Neural crest cell (in vitro differentiated cells): ENCODE measurements at regions not wholly inside any gene's neighbourhood (a gene's known extent, or its start where the extent isn't known, plus 50 kb on each side); places are given as distances from the start of the nearest gene placed in this dataset.

ENCODE experiments used
- DNase-seq: peaks from one replicate; pipeline ENCODE4 v3.0.0; 2021; ENCODE audit warnings: low read depth, mixed read lengths, low spot score
- H3K27ac Mint-ChIP-seq: one replicate; pipeline ENCODE4 v1.8.0; 2021; ENCODE audit warnings: mild to moderate bottlenecking, mixed read lengths; ENCODE audit not compliant: unreplicated experiment
- H3K27me3 Mint-ChIP-seq: 2 replicates; pipeline ENCODE4 v1.8.0; 2021; ENCODE audit warnings: low read depth, mild to moderate bottlenecking, mixed read lengths
- H3K36me3 Mint-ChIP-seq: 2 replicates; pipeline ENCODE4 v1.8.0; 2021; ENCODE audit warnings: low read depth, mild to moderate bottlenecking, mixed read lengths
- H3K4me1 Mint-ChIP-seq: 2 replicates; pipeline ENCODE4 v1.8.0; 2021; ENCODE audit warnings: mixed read lengths
- H3K4me3 Mint-ChIP-seq: one replicate; pipeline ENCODE4 v1.8.0; 2021; ENCODE audit warnings: mild to moderate bottlenecking, mixed read lengths
- H3K9me3 Mint-ChIP-seq: 2 replicates; pipeline ENCODE4 v1.8.0; 2021; ENCODE audit warnings: mixed read lengths
- TF ChIP-seq, protein P1 (sequence below): fragments of 200-600 bp; sonication (generic); conservative IDR thresholded peaks from 2 replicates; pipeline ENCODE4 v1.5.0; 2021; ENCODE audit warnings: antibody characterized with exemption, mild to moderate bottlenecking

DNA sequence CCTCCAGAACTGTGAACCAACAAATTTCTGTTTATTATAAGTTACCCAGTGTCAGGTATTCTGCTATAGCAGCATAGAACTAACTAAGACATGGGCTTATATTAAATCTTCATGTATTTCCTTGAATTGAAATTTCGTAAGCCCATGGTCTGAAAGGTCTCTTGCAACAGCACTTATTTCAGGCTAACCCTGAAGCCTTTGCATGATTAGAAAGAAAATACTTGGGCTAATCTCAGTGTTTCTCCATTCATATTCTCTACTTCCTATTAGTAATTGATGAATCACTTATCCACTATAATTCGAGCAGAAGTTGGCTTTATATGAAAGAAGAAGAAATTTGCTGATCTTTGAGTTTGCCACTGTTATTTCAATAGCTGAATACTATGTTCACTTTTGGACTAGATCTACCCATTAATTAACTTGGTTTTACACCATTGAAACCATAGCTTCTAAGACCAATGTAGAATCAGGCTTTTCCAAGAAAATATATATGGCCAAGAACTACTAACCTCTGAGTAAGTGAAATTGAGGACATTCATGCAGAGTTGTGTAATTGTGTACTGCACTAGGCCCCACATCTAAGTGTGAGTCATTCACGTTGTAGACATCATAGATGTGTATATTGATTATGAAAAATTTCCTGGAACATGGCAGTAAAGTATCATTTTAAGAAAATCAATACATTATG is 731.6 kb downstream of the SOCS6 start:
- TF ChIP-seq, protein P1, sequence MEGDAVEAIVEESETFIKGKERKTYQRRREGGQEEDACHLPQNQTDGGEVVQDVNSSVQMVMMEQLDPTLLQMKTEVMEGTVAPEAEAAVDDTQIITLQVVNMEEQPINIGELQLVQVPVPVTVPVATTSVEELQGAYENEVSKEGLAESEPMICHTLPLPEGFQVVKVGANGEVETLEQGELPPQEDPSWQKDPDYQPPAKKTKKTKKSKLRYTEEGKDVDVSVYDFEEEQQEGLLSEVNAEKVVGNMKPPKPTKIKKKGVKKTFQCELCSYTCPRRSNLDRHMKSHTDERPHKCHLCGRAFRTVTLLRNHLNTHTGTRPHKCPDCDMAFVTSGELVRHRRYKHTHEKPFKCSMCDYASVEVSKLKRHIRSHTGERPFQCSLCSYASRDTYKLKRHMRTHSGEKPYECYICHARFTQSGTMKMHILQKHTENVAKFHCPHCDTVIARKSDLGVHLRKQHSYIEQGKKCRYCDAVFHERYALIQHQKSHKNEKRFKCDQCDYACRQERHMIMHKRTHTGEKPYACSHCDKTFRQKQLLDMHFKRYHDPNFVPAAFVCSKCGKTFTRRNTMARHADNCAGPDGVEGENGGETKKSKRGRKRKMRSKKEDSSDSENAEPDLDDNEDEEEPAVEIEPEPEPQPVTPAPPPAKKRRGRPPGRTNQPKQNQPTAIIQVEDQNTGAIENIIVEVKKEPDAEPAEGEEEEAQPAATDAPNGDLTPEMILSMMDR: no peak
- no peak for DNase-seq
- H3K36me3 Mint-ChIP-seq: no peaks in the 10 kb centered on the region
- no peak overlapping the region for H3K27ac Mint-ChIP-seq
- no peak overlapping the region for H3K4me3 Mint-ChIP-seq
- peaks cover 7% of the 10 kb centered on the region for H3K9me3 Mint-ChIP-seq
- H3K27me3 Mint-ChIP-seq: no peaks in the 10 kb centered on the region
- no peaks in the 10 kb centered on the region for H3K4me1 Mint-ChIP-seq

DNA sequence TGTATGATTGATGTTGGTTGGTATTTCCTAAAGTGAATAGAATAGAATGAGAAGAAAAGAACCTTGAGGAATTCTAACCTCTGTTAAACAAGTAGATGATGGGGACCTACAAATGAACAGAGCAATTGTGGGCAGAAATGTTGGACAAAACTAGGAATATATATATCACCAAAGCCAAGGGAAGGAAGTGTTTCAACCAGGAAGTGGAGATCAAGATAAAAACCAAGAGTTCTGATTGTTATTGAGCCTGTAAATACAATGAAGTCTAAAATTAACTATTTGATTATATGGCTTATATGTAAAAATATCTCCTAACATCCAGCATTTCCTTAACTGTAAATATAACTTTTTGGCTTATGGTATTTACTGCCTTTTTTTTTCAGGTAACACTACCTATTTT is 730.0 kb downstream of the SOCS6 start:
- no peaks in the 10 kb centered on the region for H3K36me3 Mint-ChIP-seq
- no peak overlapping the region for H3K4me3 Mint-ChIP-seq
- peaks cover 3% of the 10 kb centered on the region for H3K27me3 Mint-ChIP-seq
- no peaks in the 10 kb centered on the region for H3K4me1 Mint-ChIP-seq
- H3K27ac Mint-ChIP-seq: no peak overlapping the region
- TF ChIP-seq, protein P1: no peak
- DNase-seq: no peak
- H3K9me3 Mint-ChIP-seq: peaks cover 6% of the 10 kb centered on the region

- TF ChIP-seq, protein P1: no peak
- Mint-ChIP-seq H3K4me3 (no peak overlapping the region), H3K4me1 (no peaks in the 10 kb centered on the region), H3K27ac (no peak overlapping the region), H3K36me3 (no peaks in the 10 kb centered on the region), H3K27me3 (peaks cover 7% of the 10 kb centered on the region), H3K9me3 (no peaks in the 10 kb centered on the region)
- no peak for DNase-seq
These were observed 723.9 kb downstream of the SOCS6 start for GRCh38 chr18:71012789-71013188.

GRCh38 chr18:71011389-71011788 is 722.5 kb downstream of the SOCS6 start:
- Mint-ChIP-seq H3K4me1 (no peaks in the 10 kb centered on the region), H3K4me3 (no peak overlapping the region), H3K36me3 (no peaks in the 10 kb centered on the region), H3K9me3 (no peaks in the 10 kb centered on the region), H3K27ac (no peak overlapping the region), H3K27me3 (peaks cover 7% of the 10 kb centered on the region)
- TF ChIP-seq, protein P1: no peak
- no peak for DNase-seq

DNA sequence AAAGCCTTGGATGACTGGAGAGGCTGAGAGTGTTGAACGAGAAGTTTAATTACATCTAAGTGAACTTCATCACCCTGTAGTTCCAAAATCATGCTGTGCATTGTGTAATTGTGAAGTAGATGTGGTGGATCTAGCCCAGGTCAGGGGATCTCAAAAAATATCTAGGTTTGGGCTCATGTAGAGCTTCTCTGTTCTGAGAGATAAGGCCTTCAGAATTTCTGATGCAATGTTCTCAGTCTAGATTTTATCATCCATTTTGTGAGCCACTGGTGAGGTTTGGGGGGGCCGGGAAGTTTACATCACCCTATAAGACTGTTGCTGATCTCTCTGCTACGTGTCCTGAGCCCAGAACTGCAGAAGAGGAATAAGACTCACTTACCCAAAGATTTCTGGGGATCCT is 719.4 kb downstream of the SOCS6 start:
- H3K9me3 Mint-ChIP-seq: no peaks in the 10 kb centered on the region
- TF ChIP-seq, protein P1: no peak
- H3K27me3 Mint-ChIP-seq: peaks cover 9% of the 10 kb centered on the region
- no peaks in the 10 kb centered on the region for H3K36me3 Mint-ChIP-seq
- H3K27ac Mint-ChIP-seq: no peak overlapping the region
- no peaks in the 10 kb centered on the region for H3K4me1 Mint-ChIP-seq
- DNase-seq: no peak
- no peak overlapping the region for H3K4me3 Mint-ChIP-seq
